Neural progenitor cell (in vitro differentiated cells): ENCODE measurements at regions not wholly inside any gene's neighbourhood (a gene's known extent, or its start where the extent isn't known, plus 50 kb on each side); places are given as distances from the start of the nearest gene placed in this dataset.

Experiments
- DNase-seq: peaks from one replicate; pipeline ENCODE4 v3.0.0-alpha.2; 2016; ENCODE audit warnings: low spot score
- H2AFZ ChIP-seq: fragments of 200-600 bp; sonication (generic); replicated peaks from 2 replicates; pipeline ENCODE4 v1.6.1; 2016; ENCODE audit warnings: antibody characterized with exemption
- H3F3A ChIP-seq: fragments of 200-600 bp; sonication (generic); 2 replicates; pipeline ENCODE4 v1.6.1; 2016; ENCODE audit warnings: antibody characterized with exemption, low read depth
- H3K27ac ChIP-seq: fragments of 200-600 bp; sonication (generic); 2 replicates; pipeline ENCODE4 v1.5.1; 2016; ENCODE audit warnings: mild to moderate bottlenecking
- H3K27me3 ChIP-seq: fragments of 200-600 bp; sonication (generic); 2 replicates; pipeline ENCODE4 v1.6.1; 2016; ENCODE audit warnings: mild to moderate bottlenecking, moderate library complexity
- H3K36me3 ChIP-seq: fragments of 200-600 bp; sonication (generic); 2 replicates; pipeline ENCODE4 v1.5.1; 2016
- H3K4me1 ChIP-seq: fragments of 200-600 bp; sonication (generic); 2 replicates; pipeline ENCODE4 v1.6.1; 2016; ENCODE audit warnings: mixed run types
- H3K4me2 ChIP-seq: fragments of 200-600 bp; sonication (generic); 2 replicates; pipeline ENCODE4 v1.6.1; 2016
- H3K4me3 ChIP-seq: fragments of 200-600 bp; sonication (generic); 2 replicates; pipeline ENCODE4 v1.5.1; 2016
- H3K79me2 ChIP-seq: fragments of 200-600 bp; sonication (generic); 2 replicates; pipeline ENCODE4 v1.6.1; 2016; ENCODE audit warnings: low read depth
- H3K9ac ChIP-seq: fragments of 200-600 bp; sonication (generic); 2 replicates; pipeline ENCODE4 v1.6.1; 2016
- H3K9me3 ChIP-seq: fragments of 200-600 bp; sonication (generic); 2 replicates; pipeline ENCODE4 v1.5.1; 2016; ENCODE audit warnings: low read depth
- H4K20me1 ChIP-seq: fragments of 200-600 bp; sonication (generic); 2 replicates; pipeline ENCODE4 v1.6.1; 2016; ENCODE audit warnings: low read depth
- H3K27ac Mint-ChIP-seq: 3 replicates; pipeline ENCODE4 v1.8.0; 2021; ENCODE audit warnings: mixed read lengths
- H3K27me3 Mint-ChIP-seq: 2 replicates; pipeline ENCODE4 v1.8.0; 2022; ENCODE audit warnings: low read depth, mild to moderate bottlenecking, inconsistent platforms, moderate library complexity, mixed read lengths; ENCODE audit not compliant: insufficient read depth
- H3K36me3 Mint-ChIP-seq: 3 replicates; pipeline ENCODE4 v1.8.0; 2021; ENCODE audit warnings: mixed read lengths
- H3K4me1 Mint-ChIP-seq: 3 replicates; pipeline ENCODE4 v1.8.0; 2021; ENCODE audit warnings: mixed read lengths
- H3K4me3 Mint-ChIP-seq: 3 replicates; pipeline ENCODE4 v1.8.0; 2021; ENCODE audit warnings: mild to moderate bottlenecking, moderate library complexity, mixed read lengths
- H3K9me3 Mint-ChIP-seq: 3 replicates; pipeline ENCODE4 v1.8.0; 2020; ENCODE audit warnings: mixed read lengths
- CTCF ChIP-seq: fragments of 200-600 bp; sonication (generic); IDR thresholded peaks from 2 replicates; pipeline ENCODE4 v1.5.1; 2017; ENCODE audit warnings: antibody characterized with exemption, mild to moderate bottlenecking
- EZH2 ChIP-seq: fragments of 200-600 bp; sonication (generic); IDR thresholded peaks from 2 replicates; pipeline ENCODE4 v1.6.1; 2017; ENCODE audit warnings: antibody characterized with exemption, mild to moderate bottlenecking, moderate library complexity
- EZH2phosphoT487 ChIP-seq: fragments of 200-600 bp; sonication (generic); IDR thresholded peaks from 2 replicates; pipeline ENCODE4 v1.6.1; 2017; ENCODE audit warnings: antibody characterized with exemption

DNA sequence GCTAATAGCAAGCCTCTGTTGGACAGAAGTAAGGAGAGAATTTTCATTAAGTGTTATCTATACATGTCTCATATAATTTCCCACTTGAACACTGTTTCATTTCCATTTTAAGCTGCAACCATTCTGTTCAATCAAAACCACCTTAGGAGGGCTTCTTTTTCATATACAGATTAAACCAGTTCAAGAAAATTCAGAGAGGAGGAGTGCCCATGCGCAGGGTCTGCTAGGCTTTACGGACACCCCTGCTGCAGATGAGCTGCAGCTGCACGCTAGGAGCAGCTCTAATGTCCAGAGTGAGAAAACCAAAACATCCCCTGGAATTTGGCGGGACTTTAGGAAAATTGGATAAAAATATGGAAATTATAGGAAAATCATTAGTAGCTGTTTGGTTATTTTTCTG, 541.0 kb downstream of the SPRY1 start:
- Mint-ChIP-seq H3K9me3 (peaks cover under 1% of the 10 kb centered on the region), H3K4me1 (peaks cover 37% of the 10 kb centered on the region), H3K4me3 (no peak overlapping the region), H3K27ac (peak overlapping the region; percentile 86), H3K36me3 (no peaks in the 10 kb centered on the region), H3K27me3 (no peaks in the 10 kb centered on the region)
- H3K27ac ChIP-seq: no peak overlapping the region
- no peaks in the 10 kb centered on the region for H3F3A ChIP-seq
- H3K9me3 ChIP-seq: no peaks in the 10 kb centered on the region
- DNase-seq: no peak
- no peaks in the 10 kb centered on the region for H3K36me3 ChIP-seq
- no peaks in the 10 kb centered on the region for H3K79me2 ChIP-seq
- no peaks in the 10 kb centered on the region for H4K20me1 ChIP-seq
- no peak overlapping the region for H3K4me3 ChIP-seq
- no peak overlapping the region for H3K4me2 ChIP-seq
- peak overlapping the region; percentile 39 for H2AFZ ChIP-seq
- no peaks in the 10 kb centered on the region for H3K27me3 ChIP-seq
- TF ChIP-seq EZH2phosphoT487 (no peak), CTCF (no peak), EZH2 (no peak)
- no peaks in the 10 kb centered on the region for H3K4me1 ChIP-seq
- no peak overlapping the region for H3K9ac ChIP-seq

GRCh38 chr4:123939621-123940020, 543.0 kb downstream of the SPRY1 start:
- Histone ChIP-seq H3K4me2 (no peak overlapping the region), H3K36me3 (no peaks in the 10 kb centered on the region), H3K9ac (no peak overlapping the region), H3K27ac (no peak overlapping the region), H3K4me3 (no peak overlapping the region), H3F3A (no peaks in the 10 kb centered on the region), H3K4me1 (no peaks in the 10 kb centered on the region), H3K9me3 (no peaks in the 10 kb centered on the region), H3K27me3 (no peaks in the 10 kb centered on the region), H2AFZ (no peak overlapping the region), H4K20me1 (no peaks in the 10 kb centered on the region), H3K79me2 (no peaks in the 10 kb centered on the region)
- Mint-ChIP-seq H3K27me3 (no peaks in the 10 kb centered on the region), H3K4me3 (no peak overlapping the region), H3K4me1 (peaks cover 37% of the 10 kb centered on the region), H3K27ac (no peak overlapping the region), H3K36me3 (peaks cover 2% of the 10 kb centered on the region), H3K9me3 (no peaks in the 10 kb centered on the region)
- TF ChIP-seq EZH2 (no peak), CTCF (no peak), EZH2phosphoT487 (no peak)
- no peak for DNase-seq

- peaks cover 2% of the 10 kb centered on the region for H3K36me3 Mint-ChIP-seq
These were observed 544.0 kb downstream of the SPRY1 start for GRCh38 chr4:123940604-123941003.

More at GRCh38 chr4:123940604-123941003, 544.0 kb downstream of the SPRY1 start:
- no peak overlapping the region for H3K4me3 ChIP-seq
- H4K20me1 ChIP-seq: no peaks in the 10 kb centered on the region
- no peak for DNase-seq
- H3K27ac ChIP-seq: no peak overlapping the region
- H3K27me3 ChIP-seq: no peaks in the 10 kb centered on the region
- no peaks in the 10 kb centered on the region for H3K4me1 ChIP-seq
- H3K9me3 ChIP-seq: no peaks in the 10 kb centered on the region
- H3K79me2 ChIP-seq: no peaks in the 10 kb centered on the region
- no peak for TF ChIP-seq EZH2phosphoT487
- TF ChIP-seq EZH2: no peak
- no peak for TF ChIP-seq CTCF
- Mint-ChIP-seq H3K4me3 (no peak overlapping the region), H3K27ac (no peak overlapping the region), H3K4me1 (peaks cover 37% of the 10 kb centered on the region), H3K9me3 (peaks cover 5% of the 10 kb centered on the region), H3K27me3 (no peaks in the 10 kb centered on the region)
- no peak overlapping the region for H2AFZ ChIP-seq
- no peak overlapping the region for H3K9ac ChIP-seq
- no peaks in the 10 kb centered on the region for H3K36me3 ChIP-seq
- no peak overlapping the region for H3K4me2 ChIP-seq
- H3F3A ChIP-seq: no peaks in the 10 kb centered on the region
